Progenitor cell of endocrine pancreas (in vitro differentiated cells): ENCODE measurements at regions not wholly inside any gene's neighbourhood (a gene's known extent, or its start where the extent isn't known, plus 50 kb on each side); places are given as distances from the start of the nearest gene placed in this dataset.

Source experiments
- DNase-seq: peaks from one replicate; pipeline ENCODE4 v3.0.0; 2021; ENCODE audit warnings: low spot score; ENCODE audit not compliant: unreplicated experiment
- H3K27ac Mint-ChIP-seq: 2 replicates; pipeline ENCODE4 v1.8.0; 2021; ENCODE audit warnings: mild to moderate bottlenecking, moderate library complexity, mixed read lengths
- H3K27me3 Mint-ChIP-seq: 2 replicates; pipeline ENCODE4 v1.8.0; 2021; ENCODE audit warnings: mixed read lengths
- H3K36me3 Mint-ChIP-seq: 2 replicates; pipeline ENCODE4 v1.8.0; 2022; ENCODE audit warnings: mixed read lengths; ENCODE audit not compliant: insufficient read depth
- H3K4me1 Mint-ChIP-seq: 2 replicates; pipeline ENCODE4 v1.8.0; 2021; ENCODE audit warnings: low read depth, mixed read lengths
- H3K4me3 Mint-ChIP-seq: 2 replicates; pipeline ENCODE4 v1.8.0; 2021; ENCODE audit warnings: low read depth, mild to moderate bottlenecking, moderate library complexity, mixed read lengths
- H3K9me3 Mint-ChIP-seq: 2 replicates; pipeline ENCODE4 v1.8.0; 2021; ENCODE audit warnings: low read depth, mixed read lengths
- TF ChIP-seq, protein P1 (sequence below): fragments of 200-600 bp; sonication (generic); IDR thresholded peaks from one replicate; pipeline ENCODE4 v1.5.0; 2021; ENCODE audit warnings: antibody characterized with exemption, mild to moderate bottlenecking; ENCODE audit not compliant: unreplicated experiment

DNA sequence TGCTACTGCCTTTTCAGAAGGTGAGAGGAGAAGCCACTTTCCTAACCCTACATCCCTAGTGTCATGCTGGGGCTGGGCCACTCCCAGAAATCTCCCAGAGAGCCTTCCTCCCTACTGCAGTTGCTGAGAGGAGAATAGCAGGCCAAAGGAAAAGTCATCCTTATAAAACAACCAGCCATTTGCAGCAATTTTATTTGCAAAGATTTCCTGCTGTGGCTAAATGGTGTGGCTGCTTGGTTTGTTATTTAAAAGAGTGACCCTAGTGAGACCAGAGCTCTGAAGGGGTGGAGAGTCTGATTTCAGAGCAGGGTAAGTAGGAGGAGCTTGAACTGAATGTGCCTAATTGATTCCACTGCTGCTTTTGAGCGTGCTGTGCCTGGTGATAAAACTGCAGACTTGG lies 232.0 kb downstream of the GRIN2B start:
- H3K4me1 Mint-ChIP-seq = no peaks in the 10 kb centered on the region
- H3K36me3 Mint-ChIP-seq = no peaks in the 10 kb centered on the region
- H3K27ac Mint-ChIP-seq = no peak overlapping the region
- no peaks in the 10 kb centered on the region for H3K9me3 Mint-ChIP-seq
- TF ChIP-seq, protein P1, sequence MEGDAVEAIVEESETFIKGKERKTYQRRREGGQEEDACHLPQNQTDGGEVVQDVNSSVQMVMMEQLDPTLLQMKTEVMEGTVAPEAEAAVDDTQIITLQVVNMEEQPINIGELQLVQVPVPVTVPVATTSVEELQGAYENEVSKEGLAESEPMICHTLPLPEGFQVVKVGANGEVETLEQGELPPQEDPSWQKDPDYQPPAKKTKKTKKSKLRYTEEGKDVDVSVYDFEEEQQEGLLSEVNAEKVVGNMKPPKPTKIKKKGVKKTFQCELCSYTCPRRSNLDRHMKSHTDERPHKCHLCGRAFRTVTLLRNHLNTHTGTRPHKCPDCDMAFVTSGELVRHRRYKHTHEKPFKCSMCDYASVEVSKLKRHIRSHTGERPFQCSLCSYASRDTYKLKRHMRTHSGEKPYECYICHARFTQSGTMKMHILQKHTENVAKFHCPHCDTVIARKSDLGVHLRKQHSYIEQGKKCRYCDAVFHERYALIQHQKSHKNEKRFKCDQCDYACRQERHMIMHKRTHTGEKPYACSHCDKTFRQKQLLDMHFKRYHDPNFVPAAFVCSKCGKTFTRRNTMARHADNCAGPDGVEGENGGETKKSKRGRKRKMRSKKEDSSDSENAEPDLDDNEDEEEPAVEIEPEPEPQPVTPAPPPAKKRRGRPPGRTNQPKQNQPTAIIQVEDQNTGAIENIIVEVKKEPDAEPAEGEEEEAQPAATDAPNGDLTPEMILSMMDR = no peak
- DNase-seq = no peak
- no peak overlapping the region for H3K4me3 Mint-ChIP-seq
- peaks cover 42% of the 10 kb centered on the region for H3K27me3 Mint-ChIP-seq

DNA sequence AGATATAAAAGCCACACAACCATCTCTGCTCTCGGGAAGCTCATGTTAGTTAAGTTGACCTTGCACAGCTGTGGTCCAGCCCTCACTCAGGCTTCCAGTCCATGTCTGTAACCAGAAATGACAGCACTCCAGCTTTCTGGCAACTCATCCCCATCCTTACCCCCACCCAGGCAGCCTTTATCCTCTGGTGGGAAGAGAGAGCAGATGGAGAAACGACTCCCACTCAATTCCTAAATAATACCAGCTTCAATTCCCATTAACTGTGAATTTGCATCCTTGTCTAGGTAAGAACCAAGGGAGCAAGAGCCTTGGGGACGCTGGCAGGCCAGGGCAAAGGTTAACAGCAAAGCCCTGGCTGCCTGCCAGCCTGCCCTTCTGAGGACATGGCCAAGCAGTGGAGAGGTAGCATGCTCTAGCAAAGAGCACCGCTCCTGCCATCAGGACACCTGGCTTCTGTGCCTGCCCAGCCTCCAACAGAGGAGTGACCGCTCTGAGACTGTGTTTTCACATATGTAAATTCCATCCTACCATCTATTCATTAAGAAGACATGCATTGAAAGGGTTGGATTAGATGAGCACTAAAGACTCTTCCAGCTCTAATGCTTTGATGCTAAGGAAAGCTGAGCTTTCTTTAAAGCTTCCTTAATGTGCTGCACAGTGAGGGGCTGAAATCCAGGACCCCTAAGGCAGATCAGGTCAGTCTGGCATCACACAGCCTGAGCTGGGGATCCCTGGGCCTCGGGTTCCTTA lies 236.1 kb downstream of the GRIN2B start:
- no peak for DNase-seq
- Mint-ChIP-seq H3K4me3 (no peak overlapping the region), H3K36me3 (no peaks in the 10 kb centered on the region), H3K4me1 (no peaks in the 10 kb centered on the region), H3K9me3 (no peaks in the 10 kb centered on the region), H3K27me3 (peaks cover 36% of the 10 kb centered on the region), H3K27ac (no peak overlapping the region)
- TF ChIP-seq, protein P1 = no peak

DNA sequence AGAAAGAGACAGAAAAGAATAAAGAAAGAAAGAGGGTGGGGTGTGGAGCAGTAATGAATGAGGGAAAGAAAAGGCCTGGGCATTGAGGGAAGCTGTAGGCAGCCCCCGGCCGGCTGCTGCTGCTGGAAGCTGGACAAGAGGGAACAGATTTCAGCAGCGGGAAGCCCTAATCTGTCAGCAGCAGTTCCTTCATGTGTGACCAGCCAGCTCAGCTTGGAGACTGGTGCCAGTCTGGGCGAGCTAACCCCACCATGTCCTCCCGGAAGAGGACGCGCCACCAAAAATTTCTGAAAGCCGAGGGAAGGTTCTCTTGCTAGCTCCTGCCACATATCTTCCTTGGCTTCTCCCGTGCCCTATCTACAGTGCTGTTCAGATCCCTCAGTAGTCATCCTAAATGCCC lies 236.8 kb downstream of the GRIN2B start:
- TF ChIP-seq, protein P1 = no peak
- no peak overlapping the region for H3K27ac Mint-ChIP-seq
- no peak for DNase-seq
- no peaks in the 10 kb centered on the region for H3K9me3 Mint-ChIP-seq
- no peak overlapping the region for H3K4me3 Mint-ChIP-seq
- H3K4me1 Mint-ChIP-seq = no peaks in the 10 kb centered on the region
- no peaks in the 10 kb centered on the region for H3K36me3 Mint-ChIP-seq
- peaks cover 34% of the 10 kb centered on the region for H3K27me3 Mint-ChIP-seq

DNA sequence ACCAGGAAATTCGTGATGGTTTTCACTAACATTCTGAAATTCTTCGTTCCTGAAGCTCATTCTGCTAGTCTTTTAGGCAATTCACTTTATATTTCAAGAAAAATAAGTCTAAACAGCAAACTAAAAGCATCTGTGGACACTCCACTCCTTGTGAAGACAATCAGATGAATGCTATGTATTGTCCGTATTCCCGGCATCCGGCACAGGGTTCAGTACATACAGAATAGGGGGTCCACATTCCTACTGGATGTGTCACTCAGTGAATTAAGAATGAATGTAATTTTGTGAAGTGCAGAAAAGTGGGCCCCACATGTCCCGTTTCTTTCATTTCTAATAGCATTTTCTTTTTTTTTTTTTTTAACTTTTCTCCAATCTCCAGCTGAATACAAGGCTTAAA lies 241.3 kb downstream of the GRIN2B start:
- no peak overlapping the region for H3K27ac Mint-ChIP-seq
- TF ChIP-seq, protein P1 = no peak
- H3K27me3 Mint-ChIP-seq = peaks cover 27% of the 10 kb centered on the region

DNA sequence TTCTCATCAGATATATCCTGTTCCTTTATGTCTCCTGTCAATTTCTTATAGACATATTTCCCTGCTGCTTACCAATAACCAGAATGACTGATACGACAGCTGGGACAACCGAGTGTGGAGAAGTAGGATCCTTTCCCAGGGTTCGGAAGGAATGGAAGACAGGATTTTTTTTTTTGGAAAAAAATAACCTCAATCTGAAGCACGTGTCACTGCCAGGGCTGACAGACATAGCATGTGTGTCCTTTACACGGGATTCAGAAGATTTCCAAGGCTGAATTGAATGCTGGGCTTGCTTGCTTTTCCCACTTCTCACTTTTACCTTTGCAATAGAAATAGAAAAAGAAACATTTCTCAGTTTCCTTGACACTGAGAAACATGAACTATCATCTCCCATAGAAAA lies 245.7 kb downstream of the GRIN2B start:
- no peaks in the 10 kb centered on the region for H3K4me1 Mint-ChIP-seq
- H3K27ac Mint-ChIP-seq = no peak overlapping the region
- no peak overlapping the region for H3K4me3 Mint-ChIP-seq
- no peak for DNase-seq
- H3K27me3 Mint-ChIP-seq = peaks cover 17% of the 10 kb centered on the region
- no peaks in the 10 kb centered on the region for H3K36me3 Mint-ChIP-seq
- H3K9me3 Mint-ChIP-seq = no peaks in the 10 kb centered on the region
- TF ChIP-seq, protein P1 = no peak

More for the DNA sequence above, 241.3 kb downstream of the GRIN2B start:
- no peaks in the 10 kb centered on the region for H3K4me1 Mint-ChIP-seq
- no peaks in the 10 kb centered on the region for H3K36me3 Mint-ChIP-seq
- no peaks in the 10 kb centered on the region for H3K9me3 Mint-ChIP-seq
- H3K4me3 Mint-ChIP-seq = no peak overlapping the region
- no peak for DNase-seq
